IPS-NIHi11 (cell line): ENCODE measurements at regions not wholly inside any gene's neighbourhood (a gene's known extent, or its start where the extent isn't known, plus 50 kb on each side); places are given as distances from the start of the nearest gene placed in this dataset.

ENCODE experiments used
- DNase-seq: peaks from one replicate; pipeline ENCODE4 v3.0.0; 2012; ENCODE audit warnings: mixed read lengths, low spot score

GRCh38 chr1:14303011-14303410, 295.5 kb upstream of the KAZN start:
- no peak for DNase-seq

DNA sequence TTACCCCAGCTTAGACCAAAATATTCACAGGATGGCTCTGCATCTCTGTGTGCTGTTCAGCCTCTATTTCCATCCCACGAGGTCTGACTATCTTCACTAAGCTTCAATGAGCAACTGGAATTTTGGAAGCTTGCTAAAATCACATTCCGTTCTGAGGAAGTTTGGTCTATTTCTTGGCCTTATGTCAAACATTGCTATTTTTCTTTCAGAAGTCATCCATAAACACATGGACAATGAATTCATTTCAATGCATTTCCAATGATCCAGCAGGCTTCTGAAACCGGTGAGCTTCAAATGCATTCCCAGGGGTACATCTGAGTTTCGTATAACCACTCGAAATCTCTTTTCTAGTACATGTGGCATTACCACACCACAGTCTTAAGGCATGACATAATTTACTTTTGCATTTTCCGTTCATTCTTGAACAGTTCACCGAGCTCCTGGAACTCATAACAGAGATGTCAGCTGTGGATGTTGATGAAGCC, 294.1 kb upstream of the KAZN start:
- DNase-seq: no peak

- no peak for DNase-seq
Measured at GRCh38 chr1:14308460-14308859, 290.0 kb upstream of the KAZN start.

DNA sequence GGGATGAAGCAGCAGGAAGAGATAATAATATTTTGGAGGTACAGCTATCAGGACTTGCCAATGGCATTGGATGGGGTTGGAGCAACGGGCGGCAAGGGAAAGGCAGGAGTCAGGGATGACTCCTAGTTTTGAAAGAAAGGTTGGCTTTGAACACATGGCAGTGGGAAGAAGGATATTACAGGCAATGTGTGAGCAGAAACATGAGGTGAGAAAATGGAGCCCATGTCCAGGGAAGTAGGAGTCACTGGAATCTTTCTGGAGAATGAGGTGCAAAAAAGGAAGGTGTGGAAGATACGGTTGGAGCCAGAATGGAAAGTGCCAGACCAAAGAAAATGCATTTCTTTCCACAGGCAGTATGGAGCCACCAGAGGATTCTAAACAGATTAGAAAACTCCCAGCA, 288.5 kb upstream of the KAZN start:
- DNase-seq: no peak

GRCh38 chr1:14310476-14310875, 288.0 kb upstream of the KAZN start:
- DNase-seq: no peak

DNA sequence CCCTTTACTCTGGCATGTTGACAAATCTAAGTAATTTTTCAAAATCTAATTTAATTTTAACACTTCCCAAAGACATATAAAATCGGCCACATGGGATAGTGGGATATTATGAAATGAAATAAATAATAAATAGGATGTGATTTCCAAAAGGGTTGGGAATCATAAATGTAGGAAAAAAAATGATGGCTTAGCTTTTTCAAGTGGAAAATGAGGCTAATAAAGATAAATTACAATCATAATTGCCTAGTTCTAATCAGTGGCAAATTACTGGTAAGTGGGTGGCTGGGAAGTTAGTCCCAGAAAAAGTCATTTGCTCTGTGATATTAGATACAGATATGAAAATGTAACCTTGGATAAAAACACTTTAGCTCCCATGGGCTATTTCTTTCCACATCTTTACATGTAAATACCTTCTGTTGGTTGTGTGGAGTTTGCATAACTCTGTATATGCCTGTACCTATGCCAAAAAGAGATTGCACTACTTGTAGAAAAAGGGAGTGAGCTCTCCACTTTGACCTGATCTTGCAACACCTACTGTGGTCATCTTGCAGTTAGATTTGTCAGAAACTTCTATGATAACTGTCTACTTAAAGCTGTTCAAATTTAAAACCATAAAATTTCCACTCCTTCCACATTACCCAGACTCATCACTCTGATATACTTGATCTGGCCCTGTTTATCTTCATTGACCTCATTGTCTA, 284.6 kb upstream of the KAZN start:
- DNase-seq: no peak

- no peak for DNase-seq
Measured at GRCh38 chr1:14318830-14319229, 279.7 kb upstream of the KAZN start.

GRCh38 chr1:14320518-14320917, 278.0 kb upstream of the KAZN start:
- DNase-seq: no peak

GRCh38 chr1:14320986-14321385, 277.5 kb upstream of the KAZN start:
- no peak for DNase-seq

GRCh38 chr1:14321422-14321821, 277.1 kb upstream of the KAZN start:
- DNase-seq: no peak

DNA sequence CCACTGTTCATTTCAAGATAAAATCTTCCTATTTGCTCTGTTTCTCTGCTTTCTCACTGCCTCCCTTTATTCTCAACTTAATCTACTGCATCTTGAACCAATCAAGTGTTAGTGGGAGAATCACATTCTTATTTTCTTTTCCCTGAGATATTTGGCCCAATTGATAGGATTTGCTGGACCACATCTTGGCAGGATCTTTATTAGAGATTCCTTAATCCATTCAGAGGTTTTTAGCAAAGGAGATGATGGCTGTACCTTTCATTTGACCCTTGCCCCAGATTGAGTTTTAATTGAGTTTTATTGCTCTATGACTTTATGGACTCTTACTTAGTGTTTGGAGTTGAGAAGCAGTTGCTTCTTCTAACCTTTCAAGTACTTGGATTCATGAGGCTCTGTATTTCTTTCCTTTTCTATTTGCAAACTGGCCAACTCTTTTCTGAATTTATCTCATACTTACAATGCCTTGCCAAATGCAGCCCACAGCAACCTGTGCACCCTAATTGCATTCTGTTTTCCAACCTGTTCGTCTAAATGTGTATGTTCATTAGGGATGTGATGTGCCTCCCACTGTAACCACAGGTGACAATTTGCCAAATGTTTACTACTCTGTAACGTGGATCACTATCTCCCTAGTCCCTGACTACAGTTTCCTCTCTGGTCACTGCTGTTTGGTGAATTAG, 274.8 kb upstream of the KAZN start:
- DNase-seq: no peak

GRCh38 chr1:14324248-14324630, 274.2 kb upstream of the KAZN start:
- DNase-seq: no peak

DNA sequence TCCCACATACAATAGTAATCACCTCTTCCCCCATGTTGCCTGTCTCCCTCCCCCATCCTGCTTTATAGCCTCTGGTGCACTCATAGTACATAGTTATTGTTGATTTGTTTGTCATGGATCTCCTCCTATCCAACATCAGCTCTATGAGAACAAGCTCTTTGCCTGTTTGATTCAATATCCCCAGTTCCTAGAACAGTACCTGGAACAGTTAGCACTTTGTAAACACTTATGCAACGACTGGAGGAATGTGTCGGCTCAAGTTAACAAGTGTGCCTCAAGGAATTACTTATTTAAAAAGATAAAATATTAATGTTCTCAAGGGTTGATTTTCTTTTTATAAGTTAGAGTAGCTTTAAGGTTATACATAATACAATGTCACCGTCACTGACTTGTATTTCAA, 271.6 kb upstream of the KAZN start:
- DNase-seq: no peak

- DNase-seq: no peak
Measured at GRCh38 chr1:14328685-14329084, 269.8 kb upstream of the KAZN start.

- no peak for DNase-seq
Measured at GRCh38 chr1:14332158-14332557, 266.3 kb upstream of the KAZN start.

DNA sequence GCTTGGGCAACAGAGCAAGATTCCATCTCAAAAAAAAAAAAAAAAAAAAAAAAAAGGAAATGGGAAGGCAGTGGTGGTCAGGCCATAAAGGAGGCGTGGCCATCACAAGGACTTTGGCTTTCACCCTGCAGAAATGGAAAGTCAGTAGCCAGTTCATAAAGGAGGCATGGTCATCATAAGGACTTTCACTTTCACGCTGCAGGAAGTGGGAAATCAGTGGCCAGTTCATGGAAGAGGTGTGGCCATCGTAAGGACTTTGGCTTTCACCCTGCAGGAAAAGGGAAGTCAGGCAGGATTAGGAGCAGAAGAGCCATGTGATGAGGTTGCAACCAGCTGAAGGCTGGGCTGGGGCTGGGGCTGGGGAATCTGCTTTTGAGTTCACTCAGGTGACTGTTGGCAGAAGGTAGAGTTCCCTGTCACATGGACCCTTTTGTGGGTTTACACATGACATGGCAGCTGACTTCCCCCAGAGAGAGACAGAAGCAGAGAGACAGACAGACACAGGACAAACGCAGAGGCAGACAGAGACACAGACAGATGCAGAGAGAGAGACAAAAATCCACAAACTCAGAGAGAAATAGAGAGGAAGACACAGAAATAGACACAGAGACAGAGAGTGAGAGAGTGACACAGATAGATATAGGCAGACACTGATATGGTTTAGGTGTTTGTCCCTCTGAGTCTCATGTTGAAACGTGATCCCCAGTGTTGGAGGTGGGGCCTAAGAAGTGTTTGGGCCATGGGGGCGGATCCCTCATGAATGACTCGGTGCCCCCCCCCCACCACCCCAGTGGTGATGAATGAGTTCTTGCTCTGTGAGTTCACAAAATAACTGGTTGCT, 263.9 kb upstream of the KAZN start:
- DNase-seq: no peak

DNA sequence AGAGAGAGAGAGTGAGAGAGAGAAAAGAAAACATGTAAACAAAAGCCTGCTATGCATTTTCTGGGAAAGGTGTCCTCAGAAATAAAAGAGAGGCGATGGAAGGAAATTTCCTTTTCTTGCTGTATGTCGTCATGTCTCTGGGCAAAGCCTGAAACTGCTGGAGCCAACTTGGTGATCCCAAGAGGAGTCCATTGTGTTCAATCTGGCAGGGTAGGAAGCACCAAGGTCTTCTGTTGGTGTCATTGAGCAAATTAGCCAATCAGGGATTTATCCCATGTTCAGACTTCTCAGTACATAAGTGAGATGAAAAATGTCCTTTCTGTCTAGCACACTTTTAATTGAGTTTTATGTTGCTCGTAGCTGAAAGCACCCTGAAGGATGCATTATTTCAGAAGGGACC, 260.0 kb upstream of the KAZN start:
- no peak for DNase-seq

DNA sequence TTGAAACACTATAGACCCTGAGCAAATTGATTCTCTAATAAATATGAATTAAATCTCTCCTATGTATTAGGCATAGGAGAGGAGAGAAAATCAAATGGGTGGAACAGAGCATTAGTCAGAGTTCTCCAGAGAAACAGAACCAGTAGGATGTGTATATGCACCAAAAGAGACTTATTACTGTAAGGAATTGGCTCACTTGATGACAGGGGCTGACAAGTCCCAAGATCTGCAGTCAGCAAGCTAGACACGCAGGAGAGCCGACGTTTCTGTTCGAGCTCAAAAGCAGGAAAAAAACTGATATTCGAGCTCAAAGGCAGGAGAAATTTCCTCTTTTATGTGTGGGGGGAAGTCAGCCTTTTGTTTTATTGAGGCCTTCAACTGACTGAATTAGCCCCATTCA, 259.2 kb upstream of the KAZN start:
- DNase-seq: no peak

GRCh38 chr1:14340002-14340785, 258.3 kb upstream of the KAZN start:
- no peak for DNase-seq

DNA sequence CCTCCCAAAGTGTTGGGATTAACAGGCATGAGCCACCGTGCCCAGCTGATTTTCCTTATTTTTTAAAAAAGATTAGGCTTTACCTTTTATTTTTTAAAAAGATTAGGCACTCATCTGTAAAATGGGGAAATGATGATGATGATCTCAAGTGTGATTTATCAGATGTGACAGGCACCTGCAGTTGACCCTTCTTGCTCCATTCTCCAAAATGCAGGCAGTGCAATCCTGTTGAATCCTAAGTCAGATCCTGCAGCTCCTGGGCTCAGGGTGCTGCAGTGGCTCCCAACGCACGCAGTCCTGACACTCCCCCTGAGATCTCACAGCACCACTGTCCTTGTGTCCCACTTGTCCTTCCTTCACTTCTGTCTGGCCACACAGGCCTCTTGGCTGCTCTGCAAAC, 257.3 kb upstream of the KAZN start:
- DNase-seq: no peak

GRCh38 chr1:14345946-14346550, 252.4 kb upstream of the KAZN start:
- no peak for DNase-seq

GRCh38 chr1:14347186-14347585, 251.3 kb upstream of the KAZN start:
- no peak for DNase-seq
